GM18499 (cell line): ENCODE measurements at regions not wholly inside any gene's neighbourhood (a gene's known extent, or its start where the extent isn't known, plus 50 kb on each side); places are given as distances from the start of the nearest gene placed in this dataset.

Experiments
- ATAC-seq: cut with Tn5 transposase; IDR thresholded peaks from one replicate; pipeline ENCODE4 v1.9.1; 2021; ENCODE audit warnings: moderate number of reproducible peaks; ENCODE audit not compliant: insufficient read depth, unreplicated experiment

DNA sequence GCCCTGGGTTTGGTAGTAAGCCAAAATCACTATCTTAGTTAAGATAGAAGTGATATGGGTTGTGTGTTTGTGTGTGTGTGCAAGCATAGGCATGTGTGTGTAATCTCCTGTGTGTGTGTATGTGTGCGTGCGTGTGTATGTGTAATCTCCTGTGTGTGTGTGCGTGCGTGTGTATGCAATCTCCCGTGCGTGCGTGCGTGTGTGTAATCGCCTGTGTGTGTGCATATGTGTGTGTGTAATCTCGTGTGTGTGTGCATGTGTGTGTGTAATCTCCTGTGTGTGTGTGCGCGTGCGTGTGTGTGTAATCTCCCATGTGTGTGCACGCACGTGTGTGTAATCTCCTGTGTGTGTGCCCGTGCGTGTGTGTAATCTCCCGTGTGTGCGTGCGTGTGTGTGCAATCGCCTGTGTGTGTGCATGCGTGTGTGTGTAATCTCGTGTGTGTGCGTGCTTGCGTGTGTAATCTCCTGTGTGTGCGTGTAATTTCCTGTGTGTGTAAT is 219.3 kb upstream of the GGTLC1 start:
- ATAC-seq, result no peak

DNA sequence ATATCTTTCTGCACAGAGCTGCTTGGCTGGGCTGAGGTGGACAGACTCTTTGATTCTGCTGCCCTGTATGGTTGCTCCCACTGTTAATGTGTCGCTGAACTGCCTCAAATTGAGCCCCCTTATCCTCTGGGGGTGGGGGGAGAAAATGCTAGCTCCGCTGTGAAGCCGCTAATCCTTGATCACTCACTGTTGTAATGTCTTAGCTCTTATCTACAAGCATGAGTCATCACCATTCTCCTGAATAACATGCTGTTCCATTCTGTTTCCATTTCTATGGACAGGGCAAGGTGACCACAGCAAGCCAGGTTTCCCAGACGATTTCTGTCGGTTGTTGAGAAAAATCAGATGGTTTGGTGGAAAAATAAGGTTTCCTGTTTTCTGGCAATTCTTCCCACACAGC is 218.4 kb upstream of the GGTLC1 start:
- ATAC-seq, result no peak

DNA sequence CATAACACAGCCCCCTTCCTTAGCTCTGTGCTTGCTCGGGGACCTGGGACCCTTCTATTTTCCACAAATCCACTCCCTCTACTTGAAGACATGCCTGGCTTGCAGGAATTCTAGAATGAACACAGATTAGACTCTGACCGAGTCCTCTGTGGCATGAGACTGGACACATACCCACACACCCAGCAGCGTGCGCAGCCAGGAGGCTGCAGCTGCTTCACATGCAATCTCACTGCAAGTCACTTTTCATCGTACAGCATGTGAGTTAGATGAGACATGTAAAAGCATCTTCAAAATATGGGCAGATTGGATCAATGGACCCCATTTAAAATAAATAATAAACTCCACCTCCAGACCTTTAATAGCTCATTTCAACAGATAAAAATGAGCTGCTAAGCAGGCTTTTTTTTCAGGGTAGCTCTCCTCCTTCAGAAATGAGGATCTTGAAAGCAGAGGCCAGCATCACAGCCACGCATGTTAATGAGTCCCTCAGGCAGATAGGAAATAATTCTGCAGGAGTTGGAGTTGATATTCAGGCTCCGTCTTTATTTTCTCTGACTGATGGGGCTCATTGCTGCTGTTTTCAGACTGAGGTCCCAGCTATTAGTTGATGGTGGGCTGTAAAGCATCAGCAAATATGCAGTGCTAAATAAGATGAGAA is 215.1 kb upstream of the GGTLC1 start:
- no peak for ATAC-seq

DNA sequence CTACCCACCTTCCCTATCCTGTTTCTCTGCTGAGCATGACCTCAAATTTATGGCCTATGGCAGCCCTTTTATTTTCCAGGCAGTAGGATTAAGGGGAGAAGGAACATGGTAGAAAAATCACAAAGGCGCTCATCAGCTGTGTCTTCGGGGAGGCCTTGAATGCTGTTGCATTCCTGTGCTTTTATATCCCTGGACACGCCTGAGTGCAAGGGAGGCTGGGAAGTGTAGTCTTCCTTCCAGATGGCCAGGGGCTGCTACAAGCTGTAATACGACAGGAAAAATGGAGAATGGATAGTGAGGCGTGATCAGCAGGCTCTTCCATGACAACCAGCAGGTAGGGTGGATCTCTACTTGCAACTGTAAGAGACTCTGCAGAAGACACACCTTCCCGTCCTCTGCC is 210.9 kb upstream of the GGTLC1 start:
- no peak for ATAC-seq

DNA sequence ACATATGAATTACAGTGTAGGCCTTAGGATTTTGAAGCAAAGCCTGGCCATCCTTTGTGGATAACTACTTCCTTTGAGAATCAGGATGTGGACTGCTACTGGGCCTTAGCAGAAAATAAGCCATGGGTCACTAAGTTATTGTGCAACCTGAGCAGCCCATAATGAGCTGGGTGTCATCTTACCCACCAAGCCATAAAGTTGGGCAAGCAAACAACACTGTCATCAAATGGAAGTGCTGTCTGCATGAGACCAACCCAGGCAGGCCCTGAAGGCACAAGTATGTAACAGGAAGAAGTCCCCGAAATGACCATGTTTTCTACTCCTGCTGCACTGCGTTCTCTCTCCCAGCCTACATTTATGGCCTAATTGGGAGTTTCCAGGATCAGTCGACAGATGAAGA is 205.6 kb upstream of the GGTLC1 start:
- no peak for ATAC-seq

DNA sequence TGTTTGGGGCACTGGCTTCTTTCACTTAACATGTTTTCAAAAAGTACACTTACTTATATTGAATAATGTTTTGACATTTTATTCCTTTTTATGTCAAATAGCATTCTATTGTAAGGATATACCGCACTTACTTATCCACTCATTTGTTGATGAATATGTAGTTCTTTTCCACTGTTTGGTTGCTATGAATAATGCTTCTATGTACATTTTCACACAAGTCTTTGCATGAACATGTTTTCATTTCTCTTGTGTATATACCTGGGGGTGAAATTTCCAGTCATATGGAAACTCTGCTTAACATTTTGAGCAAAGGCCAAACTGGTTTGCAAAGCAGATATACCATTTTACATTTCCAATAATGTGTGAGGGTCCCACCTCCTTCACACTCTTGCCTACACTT is 202.3 kb upstream of the GGTLC1 start:
- no peak for ATAC-seq

DNA sequence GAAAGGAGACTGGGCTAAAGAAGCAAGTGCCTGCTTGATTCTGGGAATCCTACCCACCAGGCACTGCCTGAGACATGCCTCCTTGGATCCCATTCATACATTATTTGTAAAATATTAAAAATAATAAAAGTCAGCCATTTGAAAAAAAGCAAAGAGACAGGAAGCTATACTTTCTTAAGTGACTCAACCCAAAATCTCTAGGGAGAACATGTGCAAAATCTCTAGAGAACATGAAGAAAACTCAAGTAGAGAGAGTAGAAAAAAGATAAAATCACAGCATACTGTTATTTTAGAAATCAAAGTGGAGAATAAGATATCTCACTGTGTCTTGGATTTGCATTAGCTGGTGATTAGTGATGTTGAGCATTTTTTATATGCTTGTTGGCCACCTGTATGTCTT is 197.2 kb upstream of the GGTLC1 start:
- ATAC-seq, result no peak

DNA sequence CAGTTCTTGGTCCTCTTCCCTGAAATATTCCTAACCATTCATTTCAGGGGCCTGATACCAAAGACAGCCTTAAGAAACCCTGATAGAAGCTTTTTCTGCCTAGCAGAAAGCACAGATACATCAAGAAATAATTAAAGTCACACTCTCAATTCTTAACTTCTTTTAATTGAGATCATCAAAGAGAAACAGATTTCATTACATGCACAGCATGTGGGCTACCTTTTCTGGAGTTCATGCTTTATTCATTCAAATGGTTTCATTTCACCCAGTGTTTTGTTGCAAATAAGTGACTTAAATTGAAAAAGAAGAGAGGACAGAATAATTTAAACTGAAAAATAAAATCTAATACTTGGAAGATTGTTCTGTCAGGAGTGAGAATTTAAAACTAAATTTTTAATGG is 192.6 kb upstream of the GGTLC1 start:
- no peak for ATAC-seq

DNA sequence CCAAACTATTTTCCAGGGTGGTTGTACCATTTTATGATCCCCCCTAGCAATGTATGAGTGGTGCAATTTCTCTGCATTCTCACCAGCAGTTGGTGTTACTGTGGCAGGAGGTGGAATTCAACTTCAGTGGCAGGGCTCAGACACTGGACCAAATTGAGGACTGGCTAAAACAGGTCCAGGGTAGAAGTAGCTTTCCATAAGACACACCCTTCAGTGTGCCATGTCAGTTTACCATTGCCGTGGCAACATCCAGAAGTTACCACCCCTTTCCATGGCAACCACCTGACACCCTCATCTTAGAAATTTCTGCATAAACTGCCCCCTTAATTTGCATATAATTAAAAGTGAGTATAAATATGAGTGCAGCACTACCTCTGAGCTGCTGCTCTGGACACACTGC is 180.7 kb upstream of the GGTLC1 start:
- no peak for ATAC-seq

DNA sequence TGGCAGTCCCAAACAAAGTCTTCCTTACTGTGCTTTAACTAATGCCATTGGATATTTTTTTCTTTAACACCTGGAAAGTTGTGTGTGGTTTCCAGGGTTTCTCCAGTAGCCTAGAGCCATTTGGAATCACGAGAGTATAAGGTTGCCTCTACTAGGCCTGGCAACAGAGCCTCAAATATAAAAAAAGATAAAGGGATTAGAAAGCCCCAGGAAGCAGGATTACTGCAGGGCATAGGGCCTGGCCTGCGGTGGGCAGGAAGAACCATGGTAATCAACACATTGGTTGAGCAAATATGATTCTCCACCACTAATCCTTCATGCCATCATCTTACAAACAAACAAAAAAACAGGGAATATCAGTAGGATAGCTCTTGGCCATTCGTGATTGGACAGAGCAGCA is 177.8 kb upstream of the GGTLC1 start:
- ATAC-seq, result no peak

DNA sequence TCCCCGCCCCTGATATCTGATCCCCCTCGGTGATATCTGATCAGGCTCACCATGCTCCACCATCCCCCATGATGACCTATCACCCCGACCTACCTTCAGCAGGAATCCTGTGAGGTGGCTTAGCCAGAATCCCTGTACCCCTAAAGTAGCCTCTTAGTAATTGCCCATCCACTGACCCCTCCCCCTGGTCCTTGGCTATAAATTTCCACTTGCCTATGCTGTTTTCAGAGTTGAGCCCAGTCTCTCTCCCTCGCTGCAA is 177.5 kb upstream of the GGTLC1 start:
- ATAC-seq, result no peak

DNA sequence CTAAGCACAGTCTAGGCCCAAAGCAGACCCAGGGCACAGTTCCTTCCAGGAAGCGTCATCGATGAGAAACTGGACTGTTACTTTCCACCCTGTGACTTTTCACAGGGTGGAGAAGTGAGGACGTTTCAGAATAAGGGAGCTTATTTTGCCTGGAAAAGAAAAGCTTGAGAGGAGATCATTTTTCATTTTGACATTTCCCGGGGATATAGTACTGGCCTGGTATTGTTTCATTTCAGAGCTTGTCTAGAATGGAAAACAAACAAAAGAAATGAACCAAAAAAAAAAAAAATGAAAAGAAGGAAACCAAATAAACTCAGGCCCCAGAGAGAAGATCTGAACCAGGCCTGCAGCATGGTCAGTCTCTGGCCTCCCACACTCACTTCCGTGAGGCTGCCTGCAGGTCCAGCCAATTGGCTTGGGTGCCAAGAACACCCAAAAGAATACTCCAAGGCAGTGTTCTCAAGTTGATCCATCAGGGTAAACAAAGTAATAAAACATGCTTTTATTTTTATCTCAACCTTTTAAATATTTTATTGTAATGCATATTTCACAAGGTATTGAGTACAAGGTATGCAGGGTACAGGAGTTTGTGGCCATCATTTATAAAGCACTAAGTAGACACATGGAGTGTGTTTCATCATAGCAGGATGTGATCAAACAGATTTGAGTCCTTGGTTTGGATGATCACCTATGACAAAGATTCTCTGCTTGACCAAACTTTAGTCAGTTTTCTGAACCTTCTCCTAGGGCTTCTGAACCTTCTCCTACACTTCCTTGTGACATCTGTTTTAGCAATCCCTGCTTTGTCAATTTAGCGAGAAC is 176.9 kb upstream of the GGTLC1 start:
- ATAC-seq, result no peak

DNA sequence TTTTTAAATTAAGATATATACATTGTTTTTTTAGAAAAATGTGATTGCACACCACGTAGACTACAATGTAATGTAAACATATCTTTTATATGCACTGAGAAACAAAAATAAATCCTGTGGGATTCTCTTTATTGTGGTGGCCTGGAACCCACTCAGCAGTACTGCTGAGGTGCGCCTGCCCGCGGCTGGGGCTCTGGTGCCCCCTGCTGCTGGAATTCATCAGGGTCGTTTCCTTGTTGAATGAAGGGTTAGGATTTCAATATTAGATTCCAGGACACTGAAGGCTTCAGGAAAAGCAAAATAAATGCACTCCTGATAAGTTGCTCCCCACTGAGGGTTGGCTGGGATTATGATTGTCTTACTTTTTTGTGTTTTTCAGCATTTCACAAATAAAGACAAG is 175.8 kb upstream of the GGTLC1 start:
- ATAC-seq, result no peak

DNA sequence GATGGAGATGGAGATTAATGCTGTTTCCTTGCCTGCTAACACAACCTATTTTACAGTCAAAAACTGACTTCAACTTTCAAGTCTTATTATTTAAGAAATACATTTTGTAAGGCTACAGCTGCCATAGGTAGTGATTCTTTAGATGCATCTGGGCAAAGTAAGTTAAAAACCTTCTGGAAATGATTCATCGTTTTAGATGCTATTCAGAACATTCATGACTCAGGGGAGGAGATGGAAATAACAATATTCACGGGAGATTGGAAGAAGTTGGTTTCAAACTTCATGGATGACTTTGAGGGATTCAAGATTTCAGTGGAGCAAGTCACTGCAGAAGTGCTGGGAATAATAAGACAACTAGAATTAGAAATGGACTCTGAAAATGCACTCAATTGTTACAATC is 174.9 kb upstream of the GGTLC1 start:
- no peak for ATAC-seq

DNA sequence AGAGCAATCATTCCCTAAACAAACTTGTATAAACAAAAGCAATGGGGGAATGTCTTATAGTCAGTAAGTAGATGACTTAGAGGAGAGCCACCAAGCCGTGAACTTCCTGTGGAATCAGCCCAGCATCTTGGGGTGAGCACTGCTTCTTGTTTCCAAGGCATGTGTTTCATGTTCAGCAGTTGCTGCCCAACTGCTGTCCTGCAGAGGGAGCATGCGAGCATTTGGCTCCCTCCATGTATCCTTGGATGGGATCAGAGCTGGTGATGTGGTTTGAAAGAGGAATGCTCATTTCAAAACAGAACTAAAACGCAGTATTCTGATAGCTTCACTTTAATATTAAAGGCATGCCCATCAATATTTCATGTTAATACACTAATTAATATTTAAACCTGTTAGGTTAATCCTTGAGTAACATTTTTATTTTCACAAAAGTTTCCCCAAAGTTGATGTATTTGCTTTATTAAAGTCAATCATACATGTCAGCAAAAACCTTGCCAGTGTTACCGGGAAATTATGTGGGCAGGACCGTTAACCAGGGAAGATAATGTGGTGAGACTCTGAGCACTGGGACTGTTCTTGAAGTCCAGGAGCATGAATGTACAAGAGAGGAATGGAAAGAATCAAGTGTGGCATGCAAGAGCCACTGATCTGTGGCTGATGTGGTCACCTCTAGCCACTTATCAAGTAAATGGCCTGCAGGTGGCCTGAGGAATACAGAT is 172.1 kb upstream of the GGTLC1 start:
- ATAC-seq, result no peak

DNA sequence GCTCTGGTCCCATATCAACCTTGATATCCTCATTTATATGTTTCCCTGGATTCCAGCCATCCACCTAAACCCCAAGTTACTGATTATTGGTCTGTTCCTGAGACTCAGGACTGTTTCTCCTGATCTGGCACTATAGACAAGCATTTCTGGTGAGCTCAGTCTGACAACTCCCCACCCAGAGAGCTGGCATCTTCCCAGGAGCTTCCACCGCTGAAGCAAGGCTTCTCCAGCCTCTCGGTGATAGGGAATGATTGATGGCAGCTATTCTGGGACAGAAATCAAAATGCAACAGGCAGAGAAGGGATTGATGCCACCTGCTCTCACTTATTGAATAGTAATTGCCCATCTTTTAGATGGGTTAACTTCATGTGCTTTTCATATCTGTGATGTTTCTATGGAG is 169.7 kb upstream of the GGTLC1 start:
- ATAC-seq, result no peak

DNA sequence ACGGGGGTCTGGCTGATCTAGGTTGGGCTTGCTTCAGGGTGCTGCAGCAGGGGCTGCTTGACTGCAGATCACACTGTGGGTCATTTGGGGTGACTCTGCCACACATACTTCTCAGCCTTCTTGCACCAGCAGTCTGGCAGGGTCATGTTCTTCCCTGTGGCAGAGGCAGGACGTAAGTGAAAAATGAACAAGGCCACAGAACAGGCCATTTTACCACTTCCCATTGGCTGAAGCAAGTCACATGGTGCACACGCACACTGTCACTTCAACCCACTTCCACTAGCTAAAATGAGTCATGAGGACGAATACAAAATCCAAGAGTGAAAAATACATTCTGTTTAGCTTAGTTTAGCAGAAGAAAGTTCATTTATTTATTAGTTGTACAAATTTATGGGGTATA is 168.6 kb upstream of the GGTLC1 start:
- no peak for ATAC-seq

DNA sequence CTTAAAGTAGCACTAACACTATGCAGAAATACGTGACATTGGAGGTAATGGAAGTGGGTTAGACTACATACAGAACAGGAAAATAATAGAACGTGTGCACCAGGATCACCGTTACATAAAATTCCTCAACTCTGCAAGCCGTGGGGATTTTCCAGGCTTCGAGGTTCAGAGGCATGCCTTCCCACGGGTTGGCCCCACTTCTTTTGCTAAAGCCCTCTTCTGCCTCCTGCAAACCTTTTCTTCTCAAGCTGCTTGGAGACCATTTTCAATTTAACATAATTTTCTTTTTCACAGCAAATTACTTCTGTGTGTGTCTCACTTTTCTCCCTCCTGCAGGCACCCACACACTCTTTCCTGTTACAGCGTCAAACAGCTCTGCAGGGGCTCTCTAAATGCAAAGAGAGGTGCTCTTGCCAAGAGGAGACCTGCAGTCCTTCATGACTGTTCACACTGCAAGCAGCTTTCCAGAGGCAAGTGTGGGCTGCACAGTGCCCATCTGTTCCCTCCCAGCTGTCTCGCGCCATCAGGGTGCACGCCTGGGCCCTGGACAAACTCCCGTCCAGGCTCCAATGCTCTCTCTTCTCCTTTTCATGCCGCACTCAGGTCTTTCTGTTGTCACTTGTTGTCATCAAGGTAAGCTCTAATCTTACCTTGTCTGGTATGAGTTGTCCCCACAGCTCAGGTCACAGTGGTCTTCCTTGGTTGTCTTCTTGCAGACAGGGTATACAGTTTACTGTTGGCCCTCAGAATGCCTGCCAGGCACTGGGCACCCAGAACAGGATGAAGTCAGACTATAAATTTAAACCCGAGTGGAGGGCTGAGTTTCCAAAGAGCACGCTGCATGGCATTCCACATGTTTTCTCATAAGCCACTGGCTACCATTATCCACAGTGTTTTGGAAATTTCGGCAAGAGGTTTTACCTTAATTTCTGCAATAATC is 164.8 kb upstream of the GGTLC1 start:
- ATAC-seq, result no peak

DNA sequence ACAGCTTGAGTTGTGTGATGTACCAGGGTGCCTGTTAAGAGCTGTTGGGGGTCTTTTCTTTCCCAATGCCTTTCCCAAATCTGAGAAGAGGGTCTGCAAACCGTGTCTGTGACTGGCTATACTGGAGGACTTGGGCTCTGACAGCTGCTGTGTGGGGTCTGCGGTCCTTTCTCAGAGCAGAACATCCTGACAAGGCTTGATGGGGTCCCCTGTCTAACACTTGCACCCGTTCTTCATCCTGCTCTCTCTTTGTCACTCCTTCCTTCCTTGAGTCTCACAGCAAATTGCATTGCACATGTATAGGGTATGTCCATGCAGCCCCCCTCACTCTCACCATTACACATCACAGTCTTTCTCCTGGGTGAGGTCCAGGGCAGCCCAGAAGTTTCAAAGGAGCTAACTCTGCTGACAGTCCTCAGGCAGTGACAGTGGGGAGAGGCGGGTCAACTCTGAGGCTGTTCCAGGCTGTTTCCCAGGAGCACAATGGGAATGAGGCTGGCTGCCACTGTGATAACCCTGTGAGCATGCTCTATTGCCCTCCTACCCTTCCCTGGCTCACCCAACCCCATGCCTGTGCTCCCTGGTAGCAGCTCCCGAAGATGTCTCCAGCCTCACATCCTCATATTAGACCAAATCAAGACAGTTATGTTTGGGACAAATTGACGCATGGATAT is 163.2 kb upstream of the GGTLC1 start:
- ATAC-seq, result no peak

DNA sequence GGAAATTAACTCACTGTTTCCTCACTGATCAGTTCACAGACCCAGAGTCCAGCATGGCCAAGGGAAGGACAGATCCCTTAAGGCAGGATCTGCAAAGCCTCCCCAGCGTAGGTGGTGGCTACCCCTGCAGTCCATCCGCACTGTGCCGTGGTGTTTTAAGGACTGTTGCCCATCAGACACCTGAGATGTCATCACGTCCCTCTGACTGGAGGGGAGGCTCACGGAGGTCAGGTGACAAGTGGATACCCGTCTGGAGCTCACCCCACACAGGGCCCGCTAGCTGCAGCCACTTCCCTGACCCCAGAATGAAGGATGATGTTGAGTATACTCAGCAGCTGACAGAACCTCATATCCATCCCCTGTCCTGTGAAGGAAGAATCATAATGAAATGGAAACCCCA is 161.8 kb upstream of the GGTLC1 start:
- ATAC-seq, result no peak
